ENCODE measurements at regions not wholly inside any gene's neighbourhood (a gene's known extent, or its start where the extent isn't known, plus 50 kb on each side); places are given as distances from the start of the nearest gene placed in this dataset.

- TF ChIP-seq CTCF (IDR thresholded peaks at IDR 0.05; ENCODE audit: unreplicated experiment), result no peak
- BruUV-seq (replicated peaks), result no TSS peak
- Mint-ChIP-seq H3K36me3 (ENCODE audit: insufficient read depth, unreplicated experiment) (no peaks in the 10 kb centered on the region), H3K4me3 (ENCODE audit: low read depth, unreplicated experiment) (no peak overlapping the region), H3K4me1 (ENCODE audit: low read depth, unreplicated experiment) (no peaks in the 10 kb centered on the region), H3K27ac (ENCODE audit: unreplicated experiment) (no peak overlapping the region), H3K27me3 (ENCODE audit: unreplicated experiment) (no peaks in the 10 kb centered on the region), H3K9me3 (ENCODE audit: low read depth, unreplicated experiment) (no peaks in the 10 kb centered on the region)
- CTCF ChIA-PET, result no interaction called here
- intact Hi-C loops (cut with micrococcal nuclease; ENCODE audit: unreplicated experiment), result no loop called here
- DNase-seq, result no peak
These were observed 102.0 kb upstream of the ZNF827 start for GRCh38 chr4:146040623-146041022.

GRCh38 chr4:146033149-146033548 is 94.5 kb upstream of the ZNF827 start:
- Mint-ChIP-seq H3K27me3 (ENCODE audit: unreplicated experiment) (no peaks in the 10 kb centered on the region), H3K4me3 (ENCODE audit: low read depth, unreplicated experiment) (peak overlapping the region; percentile 52), H3K4me1 (ENCODE audit: low read depth, unreplicated experiment) (peaks cover 29% of the 10 kb centered on the region), H3K36me3 (ENCODE audit: insufficient read depth, unreplicated experiment) (peaks cover 9% of the 10 kb centered on the region), H3K9me3 (ENCODE audit: low read depth, unreplicated experiment) (no peaks in the 10 kb centered on the region), H3K27ac (ENCODE audit: unreplicated experiment) (peak overlapping the region; percentile 89)
- no TSS peak for BruUV-seq (replicated peaks)
- CTCF ChIA-PET, result interaction anchor here (1.4 kb wide), 1 partner anchor 95 kb away, joined by 3 read pairs; the partner anchor contains the start of gene ZNF827
- intact Hi-C loops (cut with micrococcal nuclease; ENCODE audit: unreplicated experiment), result loop anchor here (2.0 to 5.0 kb wide), 3 partner anchors 66 to 96 kb away; partner anchors contain the start of gene ZNF827
- peak; percentile 78 for DNase-seq
- TF ChIP-seq CTCF (IDR thresholded peaks at IDR 0.05; ENCODE audit: unreplicated experiment), result no peak

GRCh38 chr4:146032234-146032860 is 93.7 kb upstream of the ZNF827 start:
- peak; percentile 28 for DNase-seq
- Mint-ChIP-seq H3K27me3 (ENCODE audit: unreplicated experiment) (no peaks in the 10 kb centered on the region), H3K4me1 (ENCODE audit: low read depth, unreplicated experiment) (peaks cover 29% of the 10 kb centered on the region), H3K4me3 (ENCODE audit: low read depth, unreplicated experiment) (peak overlapping the region; percentile 52), H3K9me3 (ENCODE audit: low read depth, unreplicated experiment) (no peaks in the 10 kb centered on the region), H3K27ac (ENCODE audit: unreplicated experiment) (peak overlapping the region; percentile 89), H3K36me3 (ENCODE audit: insufficient read depth, unreplicated experiment) (peaks cover 9% of the 10 kb centered on the region)
- BruUV-seq (replicated peaks), result no TSS peak
- no peak for TF ChIP-seq CTCF (IDR thresholded peaks at IDR 0.05; ENCODE audit: unreplicated experiment)
- intact Hi-C loops (cut with micrococcal nuclease; ENCODE audit: unreplicated experiment), result loop anchor here (2.0 to 5.0 kb wide), 3 partner anchors 66 to 95 kb away; partner anchors contain the start of gene ZNF827
- CTCF ChIA-PET, result interaction anchor here (1.4 kb wide), 1 partner anchor 94 kb away, joined by 3 read pairs; the partner anchor contains the start of gene ZNF827

- no peaks in the 10 kb centered on the region for H3K9me3 Mint-ChIP-seq (ENCODE audit: low read depth, unreplicated experiment)
- peak; percentile 16 for DNase-seq
- no peaks in the 10 kb centered on the region for H3K27me3 Mint-ChIP-seq (ENCODE audit: unreplicated experiment)
- intact Hi-C loops (cut with micrococcal nuclease; ENCODE audit: unreplicated experiment), result loop anchor here (5.0 kb wide), 2 partner anchors 73 to 93 kb away; partner anchors contain the start of gene ZNF827
- peaks cover 9% of the 10 kb centered on the region for H3K36me3 Mint-ChIP-seq (ENCODE audit: insufficient read depth, unreplicated experiment)
- TF ChIP-seq CTCF (IDR thresholded peaks at IDR 0.05; ENCODE audit: unreplicated experiment), result no peak
- peak overlapping the region; percentile 17 for H3K4me3 Mint-ChIP-seq (ENCODE audit: low read depth, unreplicated experiment)
- peaks cover 29% of the 10 kb centered on the region for H3K4me1 Mint-ChIP-seq (ENCODE audit: low read depth, unreplicated experiment)
- BruUV-seq (replicated peaks), result no TSS peak
- CTCF ChIA-PET, result no interaction called here
- H3K27ac Mint-ChIP-seq (ENCODE audit: unreplicated experiment), result peak overlapping the region; percentile 62
These were observed 91.5 kb upstream of the ZNF827 start for GRCh38 chr4:146029939-146030710.
